Mesenchymal stem cell (in vitro differentiated cells and primary cell): ENCODE measurements at regions not wholly inside any gene's neighbourhood (a gene's known extent, or its start where the extent isn't known, plus 50 kb on each side); places are given as distances from the start of the nearest gene placed in this dataset.

Experiments used
- DNase-seq: peaks from one replicate; pipeline ENCODE4 v3.0.0-alpha.2; 2013
- H2AFZ ChIP-seq: one replicate; pipeline ENCODE4 v1.6.1; 2013; ENCODE audit warnings: low read depth, mild to moderate bottlenecking, control low read depth, inconsistent platforms, low read length, moderate library complexity
- H2AK5ac ChIP-seq: 2 replicates; pipeline ENCODE4 v1.6.1; 2013; ENCODE audit warnings: low read length, moderate library complexity, mild to moderate bottlenecking, inconsistent platforms; ENCODE audit not compliant: severe bottlenecking
- H2BK120ac ChIP-seq: one replicate; pipeline ENCODE4 v1.6.1; 2013; ENCODE audit warnings: low read depth, mild to moderate bottlenecking, inconsistent platforms, low read length, moderate library complexity
- H2BK12ac ChIP-seq, 2 experiments: one replicate each; pipeline ENCODE4 v1.6.1; 2013; ENCODE audit warnings: inconsistent platforms in 2 of 2, low read length in 2 of 2, mild to moderate bottlenecking in 2 of 2, moderate library complexity in 2 of 2, control low read depth in 1 of 2
- H2BK15ac ChIP-seq: one replicate; pipeline ENCODE4 v1.6.1; 2013; ENCODE audit warnings: mild to moderate bottlenecking, low read depth, inconsistent platforms; ENCODE audit not compliant: poor library complexity, severe bottlenecking
- H2BK5ac ChIP-seq: 2 replicates; pipeline ENCODE4 v1.6.1; 2013; ENCODE audit warnings: low read depth, mild to moderate bottlenecking, low read length, control low read depth, inconsistent platforms; ENCODE audit not compliant: poor library complexity, severe bottlenecking
- H3K14ac ChIP-seq, 2 experiments: one replicate each; pipeline ENCODE4 v1.6.1; 2013; ENCODE audit warnings: inconsistent platforms in 2 of 2, low read length in 2 of 2, control low read depth in 1 of 2, mild to moderate bottlenecking in 1 of 2, moderate library complexity in 1 of 2
- H3K18ac ChIP-seq, 2 experiments: one replicate each; pipeline ENCODE4 v1.6.1; 2013; ENCODE audit warnings: inconsistent platforms in 2 of 2, low read length in 2 of 2, control low read depth in 1 of 2, low read depth in 1 of 2, mild to moderate bottlenecking in 1 of 2
- H3K23ac ChIP-seq, 2 experiments: one replicate each; pipeline ENCODE4 v1.6.1; 2013; ENCODE audit warnings: inconsistent platforms in 2 of 2, low read length in 2 of 2, mild to moderate bottlenecking in 2 of 2, moderate library complexity in 2 of 2, control low read depth in 1 of 2
- H3K27ac ChIP-seq: 2 replicates; pipeline ENCODE4 v1.5.1; 2013; ENCODE audit warnings: mild to moderate bottlenecking, moderate library complexity, low read length, control low read depth, inconsistent platforms; ENCODE audit not compliant: poor library complexity, severe bottlenecking
- H3K27me3 ChIP-seq, 2 experiments: 2 replicates each; pipeline versions ENCODE4 v1.6.1 to v1.7.0; 2013; ENCODE audit warnings: low read length in 2 of 2, mild to moderate bottlenecking in 2 of 2, moderate library complexity in 2 of 2, control low read depth in 1 of 2, inconsistent platforms in 1 of 2; ENCODE audit not compliant: control insufficient read depth in 1 of 2, insufficient read depth in 1 of 2
- H3K36me3 ChIP-seq, 2 experiments: 2 replicates each; pipeline versions ENCODE4 v1.6.1 to v1.7.0; 2013; ENCODE audit warnings: low read length in 2 of 2, control low read depth in 1 of 2, inconsistent platforms in 1 of 2, low read depth in 1 of 2, mild to moderate bottlenecking in 1 of 2; ENCODE audit not compliant: insufficient read depth in 2 of 2, control insufficient read depth in 1 of 2
- H3K4ac ChIP-seq, 2 experiments: one replicate each; pipeline ENCODE4 v1.6.1; 2013; ENCODE audit warnings: inconsistent platforms in 2 of 2, low read length in 2 of 2, mild to moderate bottlenecking in 2 of 2, moderate library complexity in 2 of 2, control low read depth in 1 of 2, low read depth in 1 of 2
- H3K4me1 ChIP-seq: 2 replicates; pipeline ENCODE4 v1.6.1; 2013; ENCODE audit warnings: low read depth, low read length, control low read depth; ENCODE audit not compliant: control insufficient read depth, insufficient read depth
- H3K4me2 ChIP-seq: 2 replicates; pipeline ENCODE4 v1.6.1; 2013; ENCODE audit warnings: low read length, mild to moderate bottlenecking, inconsistent platforms; ENCODE audit not compliant: poor library complexity, severe bottlenecking
- H3K4me3 ChIP-seq, 2 experiments: 2 replicates each; pipeline versions ENCODE4 v1.5.1 to v1.7.0; 2013; ENCODE audit warnings: low read length in 2 of 2, mild to moderate bottlenecking in 2 of 2, control low read depth in 1 of 2, low read depth in 1 of 2; ENCODE audit not compliant: insufficient read depth in 1 of 2
- H3K79me1 ChIP-seq: replicated peaks from 2 replicates; pipeline ENCODE4 v1.6.1; 2013; ENCODE audit warnings: mild to moderate bottlenecking, control low read depth, low read length, inconsistent platforms; ENCODE audit not compliant: poor library complexity, severe bottlenecking
- H3K9ac ChIP-seq: 2 replicates; pipeline ENCODE4 v1.7.0; 2013; ENCODE audit warnings: mild to moderate bottlenecking, low read length, moderate library complexity
- H3K9me3 ChIP-seq: 2 replicates; pipeline ENCODE4 v1.7.0; 2013; ENCODE audit warnings: mild to moderate bottlenecking, low read length; ENCODE audit not compliant: control insufficient read depth
- H4K8ac ChIP-seq: one replicate; pipeline ENCODE4 v1.6.1; 2013; ENCODE audit warnings: inconsistent platforms, mild to moderate bottlenecking, low read length, moderate library complexity
- H4K91ac ChIP-seq: one replicate; pipeline ENCODE4 v1.6.1; 2013; ENCODE audit warnings: mild to moderate bottlenecking, low read length, inconsistent platforms
- WGBS: methylation state at CpG from one replicate; pipeline ENCODE4 v1.1.7; 2013; ENCODE audit warnings: mixed read lengths; 5-methylcytosine and 5-hydroxymethylcytosine counted together

DNA sequence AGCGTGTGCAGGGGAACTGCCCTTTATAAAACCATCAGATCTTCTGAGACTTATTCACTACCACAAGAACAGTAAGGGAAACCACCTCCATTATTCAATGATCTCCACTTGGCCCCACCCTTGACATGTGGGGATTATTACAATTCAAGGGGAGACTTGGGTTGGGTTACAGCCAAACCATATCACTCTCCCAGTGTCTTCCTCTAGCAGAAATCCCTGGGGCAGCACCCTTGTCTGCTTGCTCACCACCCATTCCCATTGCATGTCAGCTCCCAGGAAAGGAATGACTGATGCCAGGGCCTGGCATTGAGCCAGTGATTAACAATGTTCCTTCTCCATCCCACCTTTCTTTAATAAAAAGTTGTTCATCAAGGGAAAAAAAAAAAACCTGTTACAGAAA is 199.0 kb downstream of the IRX1 start:
- Histone ChIP-seq H2BK15ac (no peak overlapping the region), H4K8ac (no peak overlapping the region)
- 75% methylated on average over 1 of the region's 1 CpG for WGBS

DNA sequence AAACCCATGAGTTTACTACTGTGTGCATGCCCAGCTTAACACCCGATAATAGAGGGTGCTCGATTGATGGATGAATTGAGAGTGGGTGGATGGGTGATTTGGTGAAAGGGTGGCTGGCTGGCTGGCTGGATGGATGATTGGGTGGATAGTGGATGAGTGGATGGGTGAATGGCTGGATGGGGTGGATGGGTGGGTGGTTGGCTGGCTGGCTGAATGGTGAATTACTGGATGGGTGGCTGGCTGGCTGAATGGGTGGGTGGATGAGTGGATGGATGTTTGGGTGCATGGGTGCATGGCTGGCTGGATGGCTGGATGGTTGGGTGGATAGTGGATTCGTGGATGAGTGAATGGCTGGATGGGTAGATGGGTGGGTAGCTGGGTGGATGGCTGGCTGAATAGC is 201.1 kb downstream of the IRX1 start:
- no peaks in the 10 kb centered on the region for H3K4me1 ChIP-seq
- no peak for DNase-seq
- no peak overlapping the region for H2AK5ac ChIP-seq
- no peaks in the 10 kb centered on the region for H3K36me3 ChIP-seq
- no peak overlapping the region for H2BK15ac ChIP-seq
- H3K27me3 ChIP-seq: no peaks in the 10 kb centered on the region
- H3K4me2 ChIP-seq: no peak overlapping the region
- H2BK12ac ChIP-seq: no peak overlapping the region
- H2AFZ ChIP-seq: no peak overlapping the region
- no peak overlapping the region for H3K14ac ChIP-seq
- H3K23ac ChIP-seq: no peak overlapping the region
- H3K18ac ChIP-seq: no peak overlapping the region
- H2BK5ac ChIP-seq: no peak overlapping the region
- H3K4ac ChIP-seq: no peak overlapping the region
- no peak overlapping the region for H2BK120ac ChIP-seq
- H3K9ac ChIP-seq: no peak overlapping the region
- no peaks in the 10 kb centered on the region for H3K79me1 ChIP-seq
- H4K91ac ChIP-seq: no peak overlapping the region
- WGBS: 83% methylated on average over 2 of the region's 3 CpGs
- H4K8ac ChIP-seq: no peak overlapping the region
- no peak overlapping the region for H3K27ac ChIP-seq
- H3K4me3 ChIP-seq: no peak overlapping the region
- peaks cover 14% of the 10 kb centered on the region for H3K9me3 ChIP-seq

More for the DNA sequence above, 199.0 kb downstream of the IRX1 start:
- Histone ChIP-seq H2BK12ac (no peak overlapping the region), H2BK5ac (no peak overlapping the region), H3K36me3 (no peaks in the 10 kb centered on the region), H3K27ac (no peak overlapping the region), H3K23ac (no peak overlapping the region), H3K4me2 (no peak overlapping the region), H3K9me3 (peaks cover 15% of the 10 kb centered on the region), H3K14ac (no peak overlapping the region), H3K4ac (no peak overlapping the region), H2BK120ac (no peak overlapping the region), H3K27me3 (no peaks in the 10 kb centered on the region), H3K4me3 (no peak overlapping the region), H2AK5ac (no peak overlapping the region), H3K4me1 (no peaks in the 10 kb centered on the region), H3K79me1 (no peaks in the 10 kb centered on the region), H3K18ac (no peak overlapping the region), H4K91ac (no peak overlapping the region), H3K9ac (no peak overlapping the region), H2AFZ (no peak overlapping the region)
- DNase-seq: no peak

DNA sequence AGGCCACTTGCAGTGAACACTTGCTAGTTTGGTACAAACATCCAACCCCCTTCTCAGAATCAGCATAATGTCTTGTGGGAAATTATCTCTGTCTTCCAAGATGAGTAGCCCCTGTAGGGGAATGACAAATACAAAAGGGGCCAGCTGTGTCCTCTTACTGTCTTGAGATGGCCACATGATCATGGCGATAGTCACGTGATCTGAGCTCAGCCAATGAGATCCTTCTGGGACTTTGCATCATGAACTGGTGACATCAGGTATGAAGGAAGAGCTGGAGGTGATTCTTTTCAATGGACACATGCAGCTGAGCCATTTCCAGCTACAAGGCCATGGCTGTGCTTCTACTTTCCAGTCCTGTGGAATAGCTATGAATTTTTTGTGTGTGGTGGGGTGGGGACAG is 206.3 kb downstream of the IRX1 start:
- Histone ChIP-seq H3K4me1 (no peaks in the 10 kb centered on the region), H3K4ac (no peak overlapping the region), H4K91ac (no peak overlapping the region), H2BK12ac (no peak overlapping the region), H3K18ac (no peak overlapping the region), H3K14ac (no peak overlapping the region), H3K9ac (no peak overlapping the region), H3K79me1 (no peaks in the 10 kb centered on the region), H2BK15ac (no peak overlapping the region), H2BK5ac (no peak overlapping the region), H3K4me3 (no peak overlapping the region), H3K4me2 (no peak overlapping the region), H3K27me3 (no peaks in the 10 kb centered on the region), H3K23ac (no peak overlapping the region), H3K36me3 (no peaks in the 10 kb centered on the region), H4K8ac (no peak overlapping the region), H2AK5ac (no peak overlapping the region), H3K27ac (no peak overlapping the region), H2AFZ (no peak overlapping the region), H3K9me3 (peaks cover 6% of the 10 kb centered on the region), H2BK120ac (no peak overlapping the region)
- WGBS: 82% methylated on average over 2 of the region's 2 CpGs
- no peak for DNase-seq

DNA sequence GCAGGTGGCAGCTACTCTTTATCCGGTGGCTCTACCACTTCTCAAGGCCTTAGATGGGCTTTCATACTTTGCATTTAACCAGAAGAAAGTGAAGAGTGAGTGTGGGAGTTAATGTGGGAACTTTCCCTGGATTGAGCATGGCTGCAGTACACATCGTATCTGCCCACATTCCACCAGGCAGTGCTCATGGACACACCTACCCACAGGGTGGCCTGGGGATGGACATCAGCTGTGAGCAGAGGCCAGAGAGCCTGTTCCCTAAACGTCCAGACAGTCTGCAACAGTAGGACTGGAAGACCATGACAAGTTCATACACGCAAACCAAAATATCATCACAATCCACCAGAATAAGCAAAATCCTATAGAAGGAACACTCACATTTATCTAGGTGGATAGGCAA is 213.8 kb downstream of the IRX1 start:
- Histone ChIP-seq H2BK12ac (no peak overlapping the region), H2BK5ac (no peak overlapping the region), H3K4me2 (no peak overlapping the region), H3K4me1 (no peaks in the 10 kb centered on the region), H3K23ac (no peak overlapping the region), H2AFZ (no peak overlapping the region), H3K36me3 (no peaks in the 10 kb centered on the region), H3K79me1 (no peaks in the 10 kb centered on the region), H3K4me3 (no peak overlapping the region), H2BK15ac (no peak overlapping the region), H3K9me3 (peaks cover 6% of the 10 kb centered on the region), H2BK120ac (no peak overlapping the region), H4K8ac (no peak overlapping the region), H3K4ac (no peak overlapping the region), H3K27me3 (no peaks in the 10 kb centered on the region), H4K91ac (no peak overlapping the region), H3K18ac (no peak overlapping the region), H2AK5ac (no peak overlapping the region), H3K9ac (no peak overlapping the region), H3K27ac (no peak overlapping the region), H3K14ac (no peak overlapping the region)
- WGBS: 79% methylated on average over 4 of the region's 4 CpGs
- DNase-seq: no peak
